GM23248 (cell line): ENCODE measurements at regions not wholly inside any gene's neighbourhood (a gene's known extent, or its start where the extent isn't known, plus 50 kb on each side); places are given as distances from the start of the nearest gene placed in this dataset.

ENCODE experiments used
- EZH2 ChIP-seq: fragments of 200-600 bp; sonication (generic); IDR thresholded peaks from 2 replicates; pipeline ENCODE4 v1.6.1; 2018; ENCODE audit warnings: antibody characterized with exemption, mild to moderate bottlenecking; ENCODE audit not compliant: insufficient read depth, poor library complexity, severe bottlenecking
- EZH2phosphoT487 ChIP-seq: fragments of 200-600 bp; sonication (generic); IDR thresholded peaks from 2 replicates; pipeline ENCODE4 v1.6.1; 2018; ENCODE audit warnings: antibody characterized with exemption, moderate library complexity, mild to moderate bottlenecking, low read depth; ENCODE audit not compliant: insufficient read depth

DNA sequence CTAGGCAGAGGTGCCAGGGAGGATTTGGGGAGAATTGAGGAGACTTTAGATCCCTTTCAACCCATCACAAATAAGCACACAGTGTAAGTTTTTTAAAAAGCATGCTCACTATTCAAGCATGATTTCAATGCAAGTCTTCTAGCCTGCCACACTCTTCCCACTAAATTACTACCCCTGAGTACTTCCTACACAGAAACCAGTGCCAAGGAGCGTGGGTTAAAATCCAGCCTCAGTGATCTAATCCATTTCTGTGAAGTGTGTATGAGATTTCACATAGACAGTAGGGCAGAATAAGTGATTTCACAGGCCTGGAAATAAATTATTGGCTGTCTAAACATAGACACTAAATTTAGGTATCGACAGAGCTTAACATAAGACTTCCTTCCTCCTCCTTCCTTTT lies 142.9 kb upstream of the ATP1B1 start:
- TF ChIP-seq EZH2: no peak
- no peak for TF ChIP-seq EZH2phosphoT487
